Gastrocnemius medialis (tissue), 4 donors: ENCODE measurements at regions not wholly inside any gene's neighbourhood (a gene's known extent, or its start where the extent isn't known, plus 50 kb on each side); places are given as distances from the start of the nearest gene placed in this dataset.

Experiments used
- ATAC-seq, 2 donors: fragments of 150-250 bp; one replicate each; pipeline ENCODE4 v1.9.1; 2016
- DNase-seq, 2 donors: peaks; one replicate each; pipeline ENCODE4 v3.0.0-alpha.2; 2019
- H3K27ac ChIP-seq, 4 donors: fragments of 200-600 bp; sonication (generic); 1 replicate in 1 of 4; 2 replicates in 3 of 4; pipeline ENCODE4 v1.5.1; 2016 to 2018; ENCODE audit warnings: mild to moderate bottlenecking in 2 of 4, moderate library complexity in 1 of 4
- H3K27me3 ChIP-seq, 3 donors: fragments of 200-600 bp; sonication (generic) in 2 of 3; 1 replicate in 1 of 3; 2 replicates in 2 of 3; pipeline versions ENCODE4 v1.5.1 to v1.6.0; 2016 to 2019; ENCODE audit warnings: mild to moderate bottlenecking in 1 of 3, moderate library complexity in 1 of 3
- H3K36me3 ChIP-seq, 2 donors: fragments of 200-600 bp; sonication (generic) in 1 of 2; one replicate each; pipeline ENCODE4 v1.5.1; 2017 to 2018
- H3K4me1 ChIP-seq, 2 donors: fragments of 200-600 bp; sonication (generic) in 1 of 2; one replicate each; pipeline ENCODE4 v1.5.1; 2016 to 2017; ENCODE audit warnings: mild to moderate bottlenecking in 2 of 2
- H3K4me3 ChIP-seq, 4 donors: fragments of 200-600 bp; sonication (generic) in 3 of 4; 1 replicate in 1 of 4; 2 replicates in 3 of 4; pipeline ENCODE4 v1.5.1; 2016 to 2019; ENCODE audit warnings: mild to moderate bottlenecking in 2 of 4
- H3K9me3 ChIP-seq, 3 donors: fragments of 200-600 bp; sonication (generic) in 2 of 3; 1 replicate in 1 of 3; 2 replicates in 2 of 3; pipeline ENCODE4 v1.5.1; 2016 to 2019
- POLR2A ChIP-seq, 2 donors: fragments of 450-650 bp; IDR thresholded peaks; one replicate each; pipeline ENCODE4 v1.6.1; 2017; ENCODE audit warnings: antibody characterized with exemption in 2 of 2, mild to moderate bottlenecking in 2 of 2, moderate library complexity in 2 of 2
- in situ Hi-C, 4 donors: fragments of 200-750 bp; cut with MboI; loops; one replicate each; pipeline versions ENCODE4 v1.15.0 to v1.8.0; 2017; ENCODE audit warnings: low sequenced_read_pairs in 4 of 4
- intact Hi-C: fragments of 100-400 bp; cut with DNase I; formaldehyde crosslinking; loops from one replicate; pipeline ENCODE4 v1.15.1; 2023; ENCODE audit warnings: low total_unique reads
- TF ChIP-seq, protein P1 (sequence below), 5 experiments: fragments of 450-650 bp in 3 of 5; fragments of 200-600 bp in 2 of 5; sonication (generic) in 2 of 5; IDR thresholded peaks in 4 of 5; conservative IDR thresholded peaks in 1 of 5; 1 replicate in 4 of 5; 2 replicates in 1 of 5; pipeline ENCODE4 v1.5.1; 2016 to 2019; ENCODE audit warnings: antibody characterized with exemption in 5 of 5, mild to moderate bottlenecking in 3 of 5, moderate library complexity in 3 of 5

DNA sequence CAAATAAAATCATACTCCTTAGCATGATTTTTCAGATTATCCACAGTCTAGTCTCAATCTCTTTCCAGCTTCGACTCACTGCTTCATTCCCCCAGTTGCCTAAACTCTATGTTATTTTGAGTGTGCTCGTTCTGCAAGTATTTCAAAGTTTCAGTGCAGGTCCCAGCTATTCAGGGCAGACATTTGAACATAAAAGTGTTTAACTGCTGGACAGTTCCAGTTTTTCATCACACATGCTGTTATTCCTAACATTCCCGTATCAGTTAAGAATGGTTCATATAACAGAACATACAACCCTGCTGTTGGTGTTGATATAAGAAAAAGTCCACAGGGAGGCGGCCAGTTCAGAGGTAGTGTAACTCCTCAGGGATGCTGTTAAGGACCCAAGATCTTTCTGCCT, 113.3 kb downstream of the SLIT2 start:
- H3K9me3 ChIP-seq: no peaks in the 10 kb centered on the region
- no peak overlapping the region for H3K4me3 ChIP-seq
- H3K27me3 ChIP-seq: no peaks in the 10 kb centered on the region
- in situ Hi-C loops (no loop called here), intact Hi-C loops (no loop called here)
- DNase-seq (no peak), ATAC-seq (no peak)
- no peak for TF ChIP-seq POLR2A (IDR thresholded peaks at IDR 0.05)
- TF ChIP-seq, protein P1, sequence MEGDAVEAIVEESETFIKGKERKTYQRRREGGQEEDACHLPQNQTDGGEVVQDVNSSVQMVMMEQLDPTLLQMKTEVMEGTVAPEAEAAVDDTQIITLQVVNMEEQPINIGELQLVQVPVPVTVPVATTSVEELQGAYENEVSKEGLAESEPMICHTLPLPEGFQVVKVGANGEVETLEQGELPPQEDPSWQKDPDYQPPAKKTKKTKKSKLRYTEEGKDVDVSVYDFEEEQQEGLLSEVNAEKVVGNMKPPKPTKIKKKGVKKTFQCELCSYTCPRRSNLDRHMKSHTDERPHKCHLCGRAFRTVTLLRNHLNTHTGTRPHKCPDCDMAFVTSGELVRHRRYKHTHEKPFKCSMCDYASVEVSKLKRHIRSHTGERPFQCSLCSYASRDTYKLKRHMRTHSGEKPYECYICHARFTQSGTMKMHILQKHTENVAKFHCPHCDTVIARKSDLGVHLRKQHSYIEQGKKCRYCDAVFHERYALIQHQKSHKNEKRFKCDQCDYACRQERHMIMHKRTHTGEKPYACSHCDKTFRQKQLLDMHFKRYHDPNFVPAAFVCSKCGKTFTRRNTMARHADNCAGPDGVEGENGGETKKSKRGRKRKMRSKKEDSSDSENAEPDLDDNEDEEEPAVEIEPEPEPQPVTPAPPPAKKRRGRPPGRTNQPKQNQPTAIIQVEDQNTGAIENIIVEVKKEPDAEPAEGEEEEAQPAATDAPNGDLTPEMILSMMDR (IDR thresholded peaks at IDR 0.05 in 4 of 5, conservative IDR thresholded peaks at IDR 0.05 in 1 of 5): no peak
- H3K27ac ChIP-seq: no peak overlapping the region
- H3K36me3 ChIP-seq: no peaks in the 10 kb centered on the region
- H3K4me1 ChIP-seq: no peaks in the 10 kb centered on the region

DNA sequence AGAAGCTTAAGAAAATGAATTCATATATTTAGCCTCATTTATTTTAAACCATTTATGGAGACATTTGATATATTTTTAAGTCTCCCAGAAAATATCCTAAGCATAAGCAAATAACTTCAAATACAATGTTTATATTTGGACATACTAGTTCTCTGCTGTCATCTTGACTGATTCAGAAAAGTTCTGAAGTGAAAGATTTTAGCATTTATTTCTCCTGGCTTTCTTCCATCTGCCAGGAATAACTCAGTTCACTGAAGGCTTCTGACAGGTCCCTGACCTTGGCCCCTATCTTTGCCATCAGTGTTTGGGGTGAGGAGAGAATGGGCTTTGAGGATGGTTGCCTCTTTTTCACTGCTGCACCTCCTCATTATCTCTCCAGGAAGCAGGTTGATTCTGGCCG, 115.7 kb downstream of the SLIT2 start:
- in situ Hi-C loops: no loop called here
- ATAC-seq: no peak

DNA sequence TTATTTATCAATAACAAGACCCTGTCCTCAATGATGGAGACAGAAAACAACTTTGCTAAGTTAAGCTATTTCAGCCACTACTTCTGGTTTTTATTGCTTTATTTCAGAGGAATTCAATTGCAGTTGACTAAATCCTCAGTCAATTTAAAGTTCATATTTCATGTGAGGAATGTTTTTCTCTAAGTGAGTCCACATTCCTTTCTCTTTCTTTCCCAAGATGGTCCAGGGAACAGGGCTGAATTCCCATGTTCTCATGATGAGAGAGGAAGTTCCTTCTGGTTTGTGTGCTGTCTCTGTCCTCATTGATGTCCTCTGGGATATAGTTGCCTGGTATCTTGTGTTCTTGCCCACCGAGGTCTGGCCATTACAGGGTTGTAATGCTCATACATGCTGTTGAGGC, 117.2 kb downstream of the SLIT2 start:
- no peak overlapping the region for H3K27ac ChIP-seq
- no peaks in the 10 kb centered on the region for H3K4me1 ChIP-seq
- intact Hi-C loops (no loop called here), in situ Hi-C loops (no loop called here)
- DNase-seq (no peak), ATAC-seq (no peak)
- H3K4me3 ChIP-seq: no peak overlapping the region
- no peaks in the 10 kb centered on the region for H3K27me3 ChIP-seq
- H3K36me3 ChIP-seq: no peaks in the 10 kb centered on the region
- TF ChIP-seq, protein P1 (IDR thresholded peaks at IDR 0.05 in 4 of 5, conservative IDR thresholded peaks at IDR 0.05 in 1 of 5): no peak
- no peak for TF ChIP-seq POLR2A (IDR thresholded peaks at IDR 0.05)
- no peaks in the 10 kb centered on the region for H3K9me3 ChIP-seq

More for the DNA sequence above, 115.7 kb downstream of the SLIT2 start:
- no peaks in the 10 kb centered on the region for H3K27me3 ChIP-seq
- intact Hi-C loops: no loop called here
- no peaks in the 10 kb centered on the region for H3K36me3 ChIP-seq
- no peaks in the 10 kb centered on the region for H3K9me3 ChIP-seq
- H3K4me3 ChIP-seq: no peak overlapping the region
- H3K4me1 ChIP-seq: no peaks in the 10 kb centered on the region
- TF ChIP-seq, protein P1 (IDR thresholded peaks at IDR 0.05 in 4 of 5, conservative IDR thresholded peaks at IDR 0.05 in 1 of 5): no peak
- TF ChIP-seq POLR2A (IDR thresholded peaks at IDR 0.05): no peak
- H3K27ac ChIP-seq: no peak overlapping the region
- no peak for DNase-seq

DNA sequence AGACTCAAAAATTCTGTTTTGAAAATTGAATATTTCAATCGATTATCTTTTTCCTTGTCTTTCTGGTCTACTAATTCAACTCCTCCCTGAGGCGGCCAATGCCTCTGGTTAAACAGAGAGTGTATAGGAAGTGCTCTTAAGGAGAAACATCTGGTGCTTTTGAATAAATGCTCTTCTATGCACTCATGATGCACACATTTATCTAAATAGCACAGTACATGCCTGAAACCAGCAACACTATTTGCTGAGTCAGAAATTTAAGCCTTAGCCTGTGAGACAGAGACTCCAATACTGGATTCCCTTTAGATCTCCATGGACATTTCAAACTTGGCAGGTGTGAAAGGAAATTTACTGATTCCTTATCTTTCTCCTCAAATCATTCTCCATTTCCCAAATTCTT, 118.6 kb downstream of the SLIT2 start:
- Histone ChIP-seq H3K4me3 (no peak overlapping the region), H3K9me3 (no peaks in the 10 kb centered on the region), H3K36me3 (no peaks in the 10 kb centered on the region), H3K27ac (no peak overlapping the region), H3K27me3 (no peaks in the 10 kb centered on the region), H3K4me1 (no peaks in the 10 kb centered on the region)
- DNase-seq (no peak), ATAC-seq (no peak)
- TF ChIP-seq, protein P1 (IDR thresholded peaks at IDR 0.05 in 4 of 5, conservative IDR thresholded peaks at IDR 0.05 in 1 of 5): no peak
- TF ChIP-seq POLR2A (IDR thresholded peaks at IDR 0.05): no peak
- intact Hi-C loops: no loop called here
- in situ Hi-C loops: no loop called here

DNA sequence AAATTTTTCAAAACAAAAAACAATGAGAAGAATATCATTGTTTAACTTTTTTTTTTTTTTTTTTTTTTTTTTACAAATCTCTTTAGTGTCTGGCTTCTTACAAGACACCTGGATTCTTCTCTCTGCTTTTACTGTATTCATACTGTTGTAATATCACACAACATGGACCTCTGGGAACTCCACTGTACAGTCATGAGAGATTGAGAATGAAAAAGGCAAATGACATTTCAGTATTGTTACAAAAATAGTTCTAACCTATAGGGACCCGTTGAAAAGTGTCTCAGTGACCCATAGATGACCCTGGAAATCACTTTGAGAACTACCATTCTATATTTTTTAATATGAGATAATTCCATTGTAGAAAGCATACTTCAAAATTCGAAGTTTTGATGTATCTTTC, 124.4 kb downstream of the SLIT2 start:
- no peak overlapping the region for H3K27ac ChIP-seq
- intact Hi-C loops (no loop called here), in situ Hi-C loops (no loop called here)
- no peaks in the 10 kb centered on the region for H3K27me3 ChIP-seq
- DNase-seq (no peak), ATAC-seq (no peak)
- no peak overlapping the region for H3K4me3 ChIP-seq
- no peaks in the 10 kb centered on the region for H3K9me3 ChIP-seq
- no peaks in the 10 kb centered on the region for H3K36me3 ChIP-seq
- no peaks in the 10 kb centered on the region for H3K4me1 ChIP-seq
- TF ChIP-seq, protein P1 (IDR thresholded peaks at IDR 0.05 in 4 of 5, conservative IDR thresholded peaks at IDR 0.05 in 1 of 5): no peak
- TF ChIP-seq POLR2A (IDR thresholded peaks at IDR 0.05): no peak
